Naive thymus-derived CD4-positive, alpha-beta T cell (primary cell): ENCODE measurements at regions not wholly inside any gene's neighbourhood (a gene's known extent, or its start where the extent isn't known, plus 50 kb on each side); places are given as distances from the start of the nearest gene placed in this dataset.

ENCODE experiments used
- ATAC-seq: fragments of 150-1000 bp; cut with Tn5 transposase; 2 replicates; pipeline ENCODE4 v1.10.0; 2021; ENCODE audit warnings: mild to moderate bottlenecking, moderate library complexity
- CTCF ChIA-PET: fragments of 350-600 bp; sonication (Branson Sonifier 250); formaldehyde crosslinking; loops from one replicate; lab custom pipeline; 2021; ENCODE audit warnings: antibody characterized with exemption; lab: Charles Lee
- POLR2A ChIA-PET: fragments of 350-600 bp; sonication (Branson Sonifier 250); formaldehyde crosslinking; loops from one replicate; lab custom pipeline; 2021; ENCODE audit warnings: antibody characterized with exemption, inconsistent platforms; lab: Charles Lee
- DNase-seq, 9 donors: peaks; one replicate each; pipeline versions ENCODE4 v3.0.0 to v3.0.0-alpha.2; 2020 to 2022; ENCODE audit warnings: mixed read lengths in 1 of 9
- H3K27ac ChIP-seq: one replicate; pipeline ENCODE4 v1.7.0; 2013; ENCODE audit warnings: mild to moderate bottlenecking, low read depth, low read length, moderate library complexity
- H3K27me3 ChIP-seq, 2 donors: one replicate each; pipeline ENCODE4 v1.7.0; 2013; ENCODE audit warnings: low read length in 2 of 2, mild to moderate bottlenecking in 2 of 2, moderate library complexity in 2 of 2; ENCODE audit not compliant: control insufficient read depth in 2 of 2, insufficient read depth in 2 of 2
- H3K36me3 ChIP-seq, 3 experiments: 1 replicate in 2 of 3; 2 replicates in 1 of 3; pipeline ENCODE4 v1.7.0; 2013; ENCODE audit warnings: low read length in 3 of 3, mild to moderate bottlenecking in 3 of 3, moderate library complexity in 1 of 3; ENCODE audit not compliant: insufficient read depth in 3 of 3, control insufficient read depth in 2 of 3
- H3K4me1 ChIP-seq, 2 donors: one replicate each; pipeline ENCODE4 v1.7.0; 2013; ENCODE audit warnings: low read length in 2 of 2, mild to moderate bottlenecking in 2 of 2, moderate library complexity in 1 of 2; ENCODE audit not compliant: control insufficient read depth in 2 of 2, insufficient read depth in 2 of 2
- H3K4me3 ChIP-seq: 2 replicates; pipeline ENCODE4 v1.7.0; 2013; ENCODE audit warnings: mild to moderate bottlenecking, low read length
- H3K9me3 ChIP-seq, 3 experiments: 1 replicate in 2 of 3; 2 replicates in 1 of 3; pipeline ENCODE4 v1.7.0; 2013; ENCODE audit warnings: low read length in 3 of 3; ENCODE audit not compliant: control insufficient read depth in 2 of 3
- H3K27ac Mint-ChIP-seq, 9 donors: one replicate each; pipeline ENCODE4 v1.8.0; 2020 to 2022; ENCODE audit warnings: mixed read lengths in 9 of 9, mild to moderate bottlenecking in 8 of 9, moderate library complexity in 5 of 9, inconsistent platforms in 2 of 9
- H3K27me3 Mint-ChIP-seq, 5 donors: one replicate each; pipeline ENCODE4 v1.8.0; 2021 to 2022; ENCODE audit warnings: mixed read lengths in 5 of 5, mild to moderate bottlenecking in 1 of 5
- H3K36me3 Mint-ChIP-seq, 5 donors: one replicate each; pipeline ENCODE4 v1.8.0; 2020 to 2022; ENCODE audit warnings: mixed read lengths in 5 of 5, mild to moderate bottlenecking in 3 of 5, inconsistent platforms in 1 of 5
- H3K4me1 Mint-ChIP-seq, 7 donors: one replicate each; pipeline ENCODE4 v1.8.0; 2020 to 2022; ENCODE audit warnings: mixed read lengths in 7 of 7, mild to moderate bottlenecking in 3 of 7, inconsistent platforms in 1 of 7
- H3K4me3 Mint-ChIP-seq, 10 donors: one replicate each; pipeline ENCODE4 v1.8.0; 2020 to 2022; ENCODE audit warnings: mild to moderate bottlenecking in 10 of 10, mixed read lengths in 10 of 10, moderate library complexity in 6 of 10, inconsistent platforms in 2 of 10
- H3K9me3 Mint-ChIP-seq, 11 donors: one replicate each; pipeline ENCODE4 v1.8.0; 2020 to 2022; ENCODE audit warnings: mixed read lengths in 11 of 11, mild to moderate bottlenecking in 4 of 11, inconsistent platforms in 1 of 11, moderate library complexity in 1 of 11
- intact Hi-C, 2 donors: fragments of 100-400 bp; cut with micrococcal nuclease; formaldehyde crosslinking; loops; one replicate each; pipeline ENCODE4 v1.15.1; 2023

GRCh38 chr1:8086055-8086454 lies 59.9 kb upstream of the ERRFI1 start:
- no peaks in the 10 kb centered on the region for H3K36me3 ChIP-seq
- H3K27ac Mint-ChIP-seq: no peak overlapping the region
- peaks cover 0 to under 1% (median 0%) of the 10 kb centered on the region in 5 donors for H3K36me3 Mint-ChIP-seq
- no peak overlapping the region for H3K4me3 Mint-ChIP-seq
- no peaks in the 10 kb centered on the region for H3K9me3 ChIP-seq
- no peak overlapping the region for H3K27ac ChIP-seq
- ATAC-seq: no peak
- H3K4me1 Mint-ChIP-seq: peaks cover 0 to 10% (median 0%) of the 10 kb centered on the region in 7 donors
- intact Hi-C loops: no loop called here
- H3K27me3 ChIP-seq: no peaks in the 10 kb centered on the region
- H3K4me1 ChIP-seq: no peaks in the 10 kb centered on the region
- H3K4me3 ChIP-seq: no peak overlapping the region
- no peak for DNase-seq
- ChIA-PET POLR2A (no interaction called here), CTCF (no interaction called here)
- H3K9me3 Mint-ChIP-seq: no peaks in the 10 kb centered on the region
- H3K27me3 Mint-ChIP-seq: peaks cover 8 to 20% (median 9%) of the 10 kb centered on the region in 5 donors

DNA sequence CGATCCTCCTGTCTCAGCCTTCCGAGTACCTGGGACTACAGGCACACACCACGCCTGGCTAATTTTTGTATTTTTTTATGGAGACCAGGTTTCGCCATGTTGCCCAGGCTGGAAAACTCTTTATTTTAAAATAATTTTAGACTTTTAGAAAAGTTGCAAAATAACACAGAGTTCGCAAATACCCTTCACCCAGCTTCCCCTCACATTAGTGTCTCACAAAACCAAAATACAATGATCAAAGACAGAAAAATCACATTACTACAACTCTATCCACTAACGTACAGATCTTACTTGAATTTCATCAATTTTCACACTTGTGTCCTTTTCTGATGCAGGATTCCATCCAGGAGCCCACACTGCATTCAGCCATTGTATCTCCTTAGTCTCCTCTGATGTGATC lies 58.8 kb upstream of the ERRFI1 start:
- ATAC-seq: no peak
- Histone ChIP-seq H3K36me3 (no peaks in the 10 kb centered on the region), H3K4me3 (no peak overlapping the region), H3K27ac (no peak overlapping the region), H3K27me3 (no peaks in the 10 kb centered on the region), H3K9me3 (no peaks in the 10 kb centered on the region), H3K4me1 (no peaks in the 10 kb centered on the region)
- Mint-ChIP-seq H3K27ac (no peak overlapping the region), H3K9me3 (peaks cover 0 to 4% (median 0%) of the 10 kb centered on the region in 11 donors), H3K4me1 (peaks cover 0 to 6% (median 0%) of the 10 kb centered on the region in 7 donors), H3K36me3 (no peaks in the 10 kb centered on the region), H3K4me3 (no peak overlapping the region), H3K27me3 (peaks cover 0 to 23% (median 3%) of the 10 kb centered on the region in 5 donors)
- DNase-seq: no peak
- intact Hi-C loops: no loop called here
- ChIA-PET POLR2A (interaction anchor here (0.6 kb wide), 1 partner anchor 259 kb away, joined by 3 read pairs; no protein-coding TSS in a partner anchor), CTCF (interaction anchor here (0.7 kb wide), 1 partner anchor 70 kb away, joined by 3 read pairs; no protein-coding TSS in a partner anchor)

DNA sequence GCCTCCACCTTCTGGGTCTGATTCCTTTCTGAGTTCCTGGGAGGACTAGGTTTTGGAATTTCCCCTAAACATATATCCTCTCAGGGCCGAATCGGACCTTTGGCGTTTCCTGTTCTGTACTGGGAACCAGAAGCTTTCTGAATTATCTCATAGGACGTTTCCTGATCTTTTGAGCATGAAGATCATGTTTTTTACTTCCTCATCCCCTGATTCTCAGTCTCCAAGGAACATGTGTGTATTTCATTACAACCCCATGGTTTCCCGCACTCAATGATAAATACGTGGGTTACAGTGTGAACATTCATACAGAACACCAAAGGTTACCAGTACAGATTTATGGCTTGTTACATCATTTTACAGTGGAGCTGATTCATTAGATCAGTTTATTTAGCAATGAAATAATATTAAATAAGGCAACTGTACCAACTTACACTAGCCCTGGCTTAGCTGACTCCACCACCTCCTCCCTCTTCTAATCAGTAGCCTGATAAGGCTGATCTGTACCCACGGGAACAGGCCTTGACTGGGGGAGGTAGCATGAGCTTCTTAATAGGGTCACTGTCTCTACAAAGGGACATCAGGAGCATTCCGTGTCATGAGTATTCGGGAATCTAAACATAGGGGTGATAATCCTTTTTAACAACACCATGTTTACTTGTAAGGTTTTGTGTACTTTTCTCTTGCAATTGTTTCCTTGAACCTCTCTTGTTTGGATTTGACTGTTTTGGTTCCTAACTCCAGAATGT lies 57.8 kb upstream of the ERRFI1 start:
- intact Hi-C loops: no loop called here
- Mint-ChIP-seq H3K9me3 (peaks cover 0 to 4% (median 0%) of the 10 kb centered on the region in 11 donors), H3K4me1 (peaks cover 0 to 4% (median 0%) of the 10 kb centered on the region in 7 donors), H3K27ac (peak overlapping the region in 1 of 9 donors; percentile 7), H3K4me3 (no peak overlapping the region), H3K27me3 (peaks cover 0 to 25% (median 1%) of the 10 kb centered on the region in 5 donors), H3K36me3 (peaks cover 0 to under 1% (median 0%) of the 10 kb centered on the region in 5 donors)
- CTCF ChIA-PET: no interaction called here
- no peaks in the 10 kb centered on the region for H3K4me1 ChIP-seq
- no peaks in the 10 kb centered on the region for H3K27me3 ChIP-seq
- POLR2A ChIA-PET: no interaction called here
- no peak overlapping the region for H3K27ac ChIP-seq
- no peaks in the 10 kb centered on the region for H3K9me3 ChIP-seq
- ATAC-seq (no peak), DNase-seq (no peak)
- H3K4me3 ChIP-seq: no peak overlapping the region
- no peaks in the 10 kb centered on the region for H3K36me3 ChIP-seq

GRCh38 chr1:8082945-8083344 lies 56.8 kb upstream of the ERRFI1 start:
- H3K36me3 ChIP-seq: no peaks in the 10 kb centered on the region
- peaks cover 0 to 25% (median 4%) of the 10 kb centered on the region in 5 donors for H3K27me3 Mint-ChIP-seq
- intact Hi-C loops: no loop called here
- ChIA-PET POLR2A (no interaction called here), CTCF (no interaction called here)
- ATAC-seq: no peak
- no peaks in the 10 kb centered on the region for H3K9me3 ChIP-seq
- peaks cover 0 to 4% (median 0%) of the 10 kb centered on the region in 11 donors for H3K9me3 Mint-ChIP-seq
- no peaks in the 10 kb centered on the region for H3K4me1 ChIP-seq
- H3K4me1 Mint-ChIP-seq: peaks cover 0 to 4% (median 0%) of the 10 kb centered on the region in 7 donors
- H3K4me3 Mint-ChIP-seq: no peak overlapping the region
- H3K36me3 Mint-ChIP-seq: peaks cover 0 to 4% (median 0%) of the 10 kb centered on the region in 5 donors
- H3K27me3 ChIP-seq: no peaks in the 10 kb centered on the region
- H3K4me3 ChIP-seq: no peak overlapping the region
- DNase-seq: no peak
- H3K27ac ChIP-seq: no peak overlapping the region
- H3K27ac Mint-ChIP-seq: no peak overlapping the region

DNA sequence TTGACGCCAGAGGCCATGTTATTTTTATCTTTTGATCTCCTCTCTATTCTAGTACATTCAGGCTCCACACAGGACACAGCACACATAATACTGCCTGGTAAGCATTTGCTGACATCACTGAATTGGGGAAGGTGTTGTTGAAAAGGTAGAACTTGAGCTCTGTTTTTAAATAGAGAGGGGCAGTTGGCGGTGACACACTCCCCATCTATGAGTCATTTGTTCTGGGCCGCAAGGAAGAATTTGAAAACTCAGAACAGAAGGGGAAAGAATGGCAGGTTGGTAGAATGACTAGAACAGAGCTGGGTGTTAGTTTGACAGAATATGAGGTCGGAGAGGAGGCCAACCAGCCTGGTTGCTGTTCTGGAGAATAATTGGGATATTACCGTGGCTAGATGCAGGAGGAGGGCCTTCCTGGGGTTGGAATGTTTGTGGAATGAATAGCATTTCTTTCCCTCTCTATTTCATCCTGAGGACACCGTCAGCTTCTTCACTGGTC lies 52.1 kb upstream of the ERRFI1 start:
- ChIA-PET CTCF (no interaction called here), POLR2A (no interaction called here)
- Mint-ChIP-seq H3K36me3 (peaks cover 0 to 4% (median 0%) of the 10 kb centered on the region in 5 donors), H3K4me1 (peaks cover 0 to 8% (median 0%) of the 10 kb centered on the region in 7 donors), H3K27ac (no peak overlapping the region), H3K9me3 (peaks cover 0 to 4% (median 0%) of the 10 kb centered on the region in 11 donors), H3K27me3 (peaks cover 0 to 10% (median 7%) of the 10 kb centered on the region in 5 donors), H3K4me3 (no peak overlapping the region)
- Histone ChIP-seq H3K9me3 (no peaks in the 10 kb centered on the region), H3K4me3 (no peak overlapping the region), H3K4me1 (no peaks in the 10 kb centered on the region), H3K36me3 (no peaks in the 10 kb centered on the region), H3K27ac (no peak overlapping the region), H3K27me3 (no peaks in the 10 kb centered on the region)
- ATAC-seq (no peak), DNase-seq (no peak)
- intact Hi-C loops: no loop called here

DNA sequence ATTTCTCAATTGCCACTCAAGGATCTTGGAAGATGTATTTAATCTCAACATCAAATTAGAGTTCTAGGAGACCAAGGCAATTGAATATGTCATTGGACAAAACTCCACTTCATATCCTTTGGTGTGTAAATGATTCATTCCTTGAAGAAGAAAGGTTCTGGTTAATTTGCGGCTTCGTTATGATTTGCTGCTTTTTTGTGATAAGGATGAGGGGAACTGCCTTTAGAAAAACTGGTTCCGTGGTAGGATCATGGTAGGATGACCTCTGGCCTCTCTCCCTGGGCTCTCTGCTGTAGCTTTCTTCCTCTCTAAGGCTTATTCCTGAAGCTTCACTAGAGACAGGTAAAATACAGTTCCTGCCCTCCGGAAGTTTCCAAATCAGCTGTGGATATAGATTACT lies 51.5 kb upstream of the ERRFI1 start:
- ChIA-PET CTCF (no interaction called here), POLR2A (no interaction called here)
- H3K4me3 Mint-ChIP-seq: no peak overlapping the region
- H3K4me1 ChIP-seq: no peaks in the 10 kb centered on the region
- no peak overlapping the region for H3K27ac Mint-ChIP-seq
- H3K9me3 ChIP-seq: no peaks in the 10 kb centered on the region
- no peaks in the 10 kb centered on the region for H3K27me3 ChIP-seq
- H3K36me3 Mint-ChIP-seq: peaks cover 0 to 4% (median 0%) of the 10 kb centered on the region in 5 donors
- no peak overlapping the region for H3K4me3 ChIP-seq
- H3K27me3 Mint-ChIP-seq: peaks cover 0 to 10% (median 7%) of the 10 kb centered on the region in 5 donors
- peaks cover 0 to 4% (median 0%) of the 10 kb centered on the region in 11 donors for H3K9me3 Mint-ChIP-seq
- H3K4me1 Mint-ChIP-seq: peaks cover 0 to 8% (median 0%) of the 10 kb centered on the region in 7 donors
- no peak for ATAC-seq
- intact Hi-C loops: no loop called here
- H3K27ac ChIP-seq: no peak overlapping the region
- DNase-seq: no peak
- H3K36me3 ChIP-seq: no peaks in the 10 kb centered on the region
